A549 (cell line): ENCODE measurements at regions not wholly inside any gene's neighbourhood (a gene's known extent, or its start where the extent isn't known, plus 50 kb on each side); places are given as distances from the start of the nearest gene placed in this dataset.

ENCODE experiments used
- ATAC-seq, 2 experiments: fragments of 200-7000 bp in 1 of 2; fragments of >200 bp in 1 of 2; cut with Nextera tagmentation in 1 of 2; cut with Tn5 transposase in 1 of 2; 3 replicates each; pipeline versions ENCODE4 v1.8.0 to v1.9.1; 2018 to 2020; ENCODE audit warnings: mild to moderate bottlenecking in 1 of 2, moderate library complexity in 1 of 2
- CTCF ChIA-PET: fragments of 300-600 bp; sonication (Branson Sonifier 250); formaldehyde crosslinking; extraction: SDS; loops from one replicate; lab custom pipeline; 2021; ENCODE audit warnings: antibody characterized with exemption, inconsistent platforms; lab: Yijun Ruan, JAX
- POLR2A ChIA-PET: fragments of 350-600 bp; formaldehyde crosslinking; extraction: SDS; loops from one replicate; lab custom pipeline; 2021; ENCODE audit warnings: antibody characterized with exemption, inconsistent platforms; lab: Yijun Ruan, JAX
- DNase-seq, 2 experiments: peaks; one replicate each; pipeline versions ENCODE4 v3.0.0 to v3.0.0-alpha.2; 2011 to 2016; ENCODE audit warnings: low read depth in 1 of 2, low spot score in 1 of 2
- FAIRE-seq: peaks from 2 replicates; lab custom pipeline; 2011; peaks lifted over from hg19 to GRCh38; lab: Jason Lieb, UNC
- H3K27ac ChIP-seq, 2 experiments: fragments of >200 bp; sonication (Bioruptor Twin); formaldehyde crosslinking; 3 replicates each; pipeline ENCODE4 v1.5.1; 2016 to 2017
- H3K4me1 ChIP-seq: fragments of >200 bp; sonication (Bioruptor Twin); formaldehyde crosslinking; 3 replicates; pipeline ENCODE4 v1.6.1; 2016
- H3K4me2 ChIP-seq: fragments of >200 bp; sonication (Bioruptor Twin); formaldehyde crosslinking; 3 replicates; pipeline ENCODE4 v1.6.1; 2016
- H3K4me3 ChIP-seq: fragments of >200 bp; sonication (Bioruptor Twin); formaldehyde crosslinking; 3 replicates; pipeline ENCODE4 v1.5.1; 2016
- H3K9me3 ChIP-seq: fragments of >200 bp; sonication (Bioruptor Twin); formaldehyde crosslinking; 3 replicates; pipeline ENCODE4 v1.6.1; 2016
- BHLHE40 ChIP-seq: IDR thresholded peaks from 2 replicates; pipeline ENCODE4 v1.6.1; 2012; ENCODE audit warnings: low read depth, low read length, inconsistent platforms
- CBX8 ChIP-seq: fragments of 200-600 bp; sonication (generic); IDR thresholded peaks from 2 replicates; pipeline ENCODE4 v1.6.1; 2016
- CHD2 ChIP-seq: fragments of 150-350 bp; IDR thresholded peaks from 2 replicates; pipeline ENCODE4 v1.6.1; 2014; ENCODE audit warnings: low read length; ENCODE audit not compliant: partially characterized antibody
- EHMT2 ChIP-seq: fragments of 200-600 bp; sonication (generic); IDR thresholded peaks from 2 replicates; pipeline ENCODE4 v1.6.1; 2016; ENCODE audit warnings: antibody characterized with exemption, low read depth, mild to moderate bottlenecking, moderate library complexity
- EP300 ChIP-seq, 2 experiments: fragments of >200 bp; sonication (Bioruptor Twin); formaldehyde crosslinking; IDR thresholded peaks; 2 replicates in 1 of 2; 3 replicates in 1 of 2; pipeline ENCODE4 v1.6.1; 2016 to 2017
- ESRRA ChIP-seq: fragments of 150-350 bp; IDR thresholded peaks from 2 replicates; pipeline ENCODE4 v1.6.1; 2014; ENCODE audit warnings: mild to moderate bottlenecking, low read length, borderline replicate concordance
- FOSL2 ChIP-seq, 2 experiments: fragments of 450-650 bp in 1 of 2; fragments of >200 bp in 1 of 2; sonication (Bioruptor Twin) in 1 of 2; formaldehyde crosslinking; IDR thresholded peaks; 2 replicates each; pipeline versions ENCODE4 v1.5.0 to v1.6.1; 2016 to 2020; ENCODE audit warnings: mild to moderate bottlenecking in 1 of 2, moderate library complexity in 1 of 2
- FOXS1 ChIP-seq: fragments of 250-450 bp; sonication (Bioruptor Pico); IDR thresholded peaks from 2 replicates; pipeline ENCODE4 v1.5.0; 2020; ENCODE audit warnings: mild to moderate bottlenecking, moderate library complexity
- HDAC2 ChIP-seq: fragments of 200-600 bp; sonication (generic); IDR thresholded peaks from 2 replicates; pipeline ENCODE4 v1.6.1; 2016
- HEYL ChIP-seq: fragments of 250-450 bp; sonication (Bioruptor Pico); IDR thresholded peaks from 2 replicates; pipeline ENCODE4 v1.8.0; 2021; ENCODE audit warnings: mild to moderate bottlenecking, moderate library complexity
- HOXA7 ChIP-seq: fragments of 250-450 bp; sonication (Bioruptor Pico); IDR thresholded peaks from 2 replicates; pipeline ENCODE4 v1.5.0; 2020; ENCODE audit warnings: mild to moderate bottlenecking, moderate library complexity
- HOXB13 ChIP-seq: fragments of 250-450 bp; sonication (Bioruptor Pico); IDR thresholded peaks from 2 replicates; pipeline ENCODE4 v1.5.0; 2020; ENCODE audit warnings: low read depth, mild to moderate bottlenecking, moderate library complexity
- HOXB5 ChIP-seq: fragments of 250-450 bp; sonication (Bioruptor Pico); IDR thresholded peaks from 2 replicates; pipeline ENCODE4 v1.5.0; 2020; ENCODE audit warnings: mild to moderate bottlenecking, moderate library complexity
- JUNB ChIP-seq: fragments of >200 bp; sonication (Bioruptor Twin); formaldehyde crosslinking; IDR thresholded peaks from 2 replicates; pipeline ENCODE4 v1.6.1; 2016
- KDM5A ChIP-seq: fragments of 200-600 bp; sonication (generic); IDR thresholded peaks from 2 replicates; pipeline ENCODE4 v1.6.1; 2016; ENCODE audit warnings: antibody characterized with exemption, mild to moderate bottlenecking
- MAZ ChIP-seq: fragments of 150-350 bp; IDR thresholded peaks from 2 replicates; pipeline ENCODE4 v1.6.1; 2014; ENCODE audit warnings: antibody characterized with exemption, low read depth, low read length, borderline replicate concordance
- NFE2L2 ChIP-seq: fragments of 150-350 bp; conservative IDR thresholded peaks from 2 replicates; pipeline ENCODE4 v1.6.1; 2014; ENCODE audit warnings: low read length
- NR3C1 ChIP-seq: fragments of >200 bp; sonication (Bioruptor Twin); formaldehyde crosslinking; IDR thresholded peaks from 3 replicates; pipeline ENCODE4 v1.6.1; 2017
- PHF8 ChIP-seq: fragments of 200-600 bp; sonication (generic); IDR thresholded peaks from 2 replicates; pipeline ENCODE4 v1.6.1; 2016; ENCODE audit warnings: low read depth, mild to moderate bottlenecking, antibody characterized with exemption, moderate library complexity, borderline replicate concordance
- POLR2AphosphoS2 ChIP-seq: conservative IDR thresholded peaks from 2 replicates; pipeline ENCODE4 v1.6.1; 2012; ENCODE audit warnings: low read length, improper control_type of control experiment, inconsistent platforms
- RARB ChIP-seq: fragments of 250-450 bp; sonication (Bioruptor Pico); IDR thresholded peaks from 2 replicates; pipeline ENCODE4 v1.8.0; 2021; ENCODE audit warnings: mild to moderate bottlenecking, moderate library complexity
- SREBF2 ChIP-seq: fragments of 450-650 bp; IDR thresholded peaks from 2 replicates; pipeline ENCODE4 v1.6.1; 2014; ENCODE audit warnings: mild to moderate bottlenecking, moderate library complexity
- TP53 ChIP-seq: fragments of 250-450 bp; sonication (Bioruptor Pico); IDR thresholded peaks from 2 replicates; pipeline ENCODE4 v1.5.0; 2021; ENCODE audit warnings: mild to moderate bottlenecking, moderate library complexity
- ZC3H11A ChIP-seq: fragments of 450-650 bp; IDR thresholded peaks from 2 replicates; pipeline ENCODE4 v1.6.1; 2014; ENCODE audit warnings: antibody characterized with exemption, mild to moderate bottlenecking
- ZNF302 ChIP-seq: fragments of 250-450 bp; sonication (Bioruptor Pico); IDR thresholded peaks from 2 replicates; pipeline ENCODE4 v1.9.0; 2021; ENCODE audit warnings: inconsistent platforms, mild to moderate bottlenecking, moderate library complexity
- ZSCAN20 ChIP-seq: fragments of 250-450 bp; sonication (Bioruptor Pico); IDR thresholded peaks from 2 replicates; pipeline ENCODE4 v1.8.0; 2022; ENCODE audit warnings: mild to moderate bottlenecking, moderate library complexity
- whole genome bisulfite sequencing: methylation state at CpG from one replicate; pipeline ENCODE4 v1.1.6; 2017; ENCODE audit errors: missing lambda C conversion rate; 5-methylcytosine and 5-hydroxymethylcytosine counted together
- TF ChIP-seq, protein P1 (sequence below): fragments of >200 bp; sonication (Bioruptor Twin); formaldehyde crosslinking; IDR thresholded peaks from 2 replicates; pipeline ENCODE4 v1.6.1; 2016
- TF ChIP-seq, protein P2 (sequence below): fragments of 200-600 bp; sonication (generic); IDR thresholded peaks from 2 replicates; pipeline ENCODE4 v1.6.1; 2016; ENCODE audit warnings: antibody characterized with exemption, mild to moderate bottlenecking, moderate library complexity
- TF ChIP-seq, protein P3 (sequence below): fragments of 250-450 bp; sonication (Bioruptor Pico); IDR thresholded peaks from 2 replicates; pipeline ENCODE4 v1.5.0; 2020; ENCODE audit warnings: low read depth, mild to moderate bottlenecking, moderate library complexity

DNA sequence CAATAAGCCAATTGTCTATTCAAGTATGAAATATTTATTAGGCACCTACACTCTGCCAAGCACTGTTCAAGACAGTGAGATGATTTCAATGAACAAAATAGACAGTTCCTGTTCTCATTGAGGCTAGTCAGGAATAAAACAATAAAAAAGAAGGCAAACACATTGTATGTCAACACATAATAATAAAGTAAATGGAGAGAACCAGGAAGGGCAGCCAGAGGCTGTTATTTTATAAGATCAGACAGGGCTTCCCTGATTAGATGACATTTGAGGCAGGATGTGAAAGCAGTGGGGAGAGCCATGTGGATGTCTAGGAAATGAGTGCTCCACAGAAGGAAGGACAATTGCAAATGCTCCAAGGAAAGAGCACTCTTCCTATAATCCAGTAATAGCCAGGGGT, 2371.1 kb downstream of the MAT2B start:
- ATAC-seq (no peak), DNase-seq (no peak), FAIRE-seq (no peak)
- no peak overlapping the region for H3K4me2 ChIP-seq
- ChIA-PET CTCF (no interaction called here), POLR2A (no interaction called here)
- H3K4me1 ChIP-seq = no peaks in the 10 kb centered on the region
- TF ChIP-seq EHMT2 (no peak), FOXS1 (CRISPR knock-in tag) (no peak), POLR2AphosphoS2 (no peak), CBX8 (no peak), KDM5A (no peak), FOSL2 (IDR thresholded peaks at IDR 0.05) (no peak), FOSL2 (CRISPR knock-in tag; IDR thresholded peaks at IDR 0.05) (no peak), BHLHE40 (no peak), TP53 (CRISPR knock-in tag) (no peak), ZNF302 (CRISPR knock-in tag) (no peak), RARB (CRISPR knock-in tag) (no peak), ESRRA (no peak), ZC3H11A (no peak), HOXB5 (CRISPR knock-in tag) (no peak), HDAC2 (no peak), HOXB13 (CRISPR knock-in tag) (no peak), HEYL (CRISPR knock-in tag) (no peak), CHD2 (no peak), NFE2L2 (no peak)
- TF ChIP-seq, protein P1, sequence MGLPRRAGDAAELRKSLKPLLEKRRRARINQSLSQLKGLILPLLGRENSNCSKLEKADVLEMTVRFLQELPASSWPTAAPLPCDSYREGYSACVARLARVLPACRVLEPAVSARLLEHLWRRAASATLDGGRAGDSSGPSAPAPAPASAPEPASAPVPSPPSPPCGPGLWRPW = no peak
- TF ChIP-seq, protein P2, sequence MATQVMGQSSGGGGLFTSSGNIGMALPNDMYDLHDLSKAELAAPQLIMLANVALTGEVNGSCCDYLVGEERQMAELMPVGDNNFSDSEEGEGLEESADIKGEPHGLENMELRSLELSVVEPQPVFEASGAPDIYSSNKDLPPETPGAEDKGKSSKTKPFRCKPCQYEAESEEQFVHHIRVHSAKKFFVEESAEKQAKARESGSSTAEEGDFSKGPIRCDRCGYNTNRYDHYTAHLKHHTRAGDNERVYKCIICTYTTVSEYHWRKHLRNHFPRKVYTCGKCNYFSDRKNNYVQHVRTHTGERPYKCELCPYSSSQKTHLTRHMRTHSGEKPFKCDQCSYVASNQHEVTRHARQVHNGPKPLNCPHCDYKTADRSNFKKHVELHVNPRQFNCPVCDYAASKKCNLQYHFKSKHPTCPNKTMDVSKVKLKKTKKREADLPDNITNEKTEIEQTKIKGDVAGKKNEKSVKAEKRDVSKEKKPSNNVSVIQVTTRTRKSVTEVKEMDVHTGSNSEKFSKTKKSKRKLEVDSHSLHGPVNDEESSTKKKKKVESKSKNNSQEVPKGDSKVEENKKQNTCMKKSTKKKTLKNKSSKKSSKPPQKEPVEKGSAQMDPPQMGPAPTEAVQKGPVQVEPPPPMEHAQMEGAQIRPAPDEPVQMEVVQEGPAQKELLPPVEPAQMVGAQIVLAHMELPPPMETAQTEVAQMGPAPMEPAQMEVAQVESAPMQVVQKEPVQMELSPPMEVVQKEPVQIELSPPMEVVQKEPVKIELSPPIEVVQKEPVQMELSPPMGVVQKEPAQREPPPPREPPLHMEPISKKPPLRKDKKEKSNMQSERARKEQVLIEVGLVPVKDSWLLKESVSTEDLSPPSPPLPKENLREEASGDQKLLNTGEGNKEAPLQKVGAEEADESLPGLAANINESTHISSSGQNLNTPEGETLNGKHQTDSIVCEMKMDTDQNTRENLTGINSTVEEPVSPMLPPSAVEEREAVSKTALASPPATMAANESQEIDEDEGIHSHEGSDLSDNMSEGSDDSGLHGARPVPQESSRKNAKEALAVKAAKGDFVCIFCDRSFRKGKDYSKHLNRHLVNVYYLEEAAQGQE = no peak
- H3K4me3 ChIP-seq = no peak overlapping the region
- H3K27ac ChIP-seq = no peak overlapping the region
- no peaks in the 10 kb centered on the region for H3K9me3 ChIP-seq

DNA sequence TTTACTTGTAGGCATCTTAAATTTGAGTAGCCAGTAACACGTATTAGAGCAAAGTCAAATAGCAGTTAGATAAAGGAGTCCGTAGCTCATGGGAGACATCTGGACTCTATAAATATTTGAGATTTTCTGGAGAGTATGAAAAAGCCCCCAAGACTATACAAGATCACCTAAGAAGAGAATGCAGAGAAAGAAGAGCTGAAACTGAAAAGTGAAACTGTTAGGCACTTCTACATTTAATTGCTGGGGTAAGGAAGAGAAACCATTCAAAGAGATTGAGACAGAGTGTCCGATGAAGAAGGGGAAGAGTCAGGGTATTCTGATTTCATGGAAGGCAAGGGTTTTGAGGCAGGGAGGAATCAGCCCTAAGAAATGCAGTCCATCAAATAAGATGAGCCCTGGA, 2372.1 kb downstream of the MAT2B start:
- no peak overlapping the region for H3K27ac ChIP-seq
- DNase-seq = no peak
- POLR2A ChIA-PET = no interaction called here
- H3K4me2 ChIP-seq = no peak overlapping the region
- H3K4me3 ChIP-seq = no peak overlapping the region
- no peak for FAIRE-seq
- no peaks in the 10 kb centered on the region for H3K4me1 ChIP-seq
- CTCF ChIA-PET = no interaction called here
- ATAC-seq = no peak
- H3K9me3 ChIP-seq = no peaks in the 10 kb centered on the region
- WGBS = 10% methylated on average over 3 of the region's 3 CpGs
- TF ChIP-seq SREBF2 = no peak
- TF ChIP-seq, protein P3, sequence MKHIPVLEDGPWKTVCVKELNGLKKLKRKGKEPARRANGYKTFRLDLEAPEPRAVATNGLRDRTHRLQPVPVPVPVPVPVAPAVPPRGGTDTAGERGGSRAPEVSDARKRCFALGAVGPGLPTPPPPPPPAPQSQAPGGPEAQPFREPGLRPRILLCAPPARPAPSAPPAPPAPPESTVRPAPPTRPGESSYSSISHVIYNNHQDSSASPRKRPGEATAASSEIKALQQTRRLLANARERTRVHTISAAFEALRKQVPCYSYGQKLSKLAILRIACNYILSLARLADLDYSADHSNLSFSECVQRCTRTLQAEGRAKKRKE = no peak
- TF ChIP-seq ZSCAN20 (CRISPR knock-in tag) = no peak
- no peak for TF ChIP-seq HOXA7 (CRISPR knock-in tag)
- no peak for TF ChIP-seq EP300 (IDR thresholded peaks at IDR 0.05)
- no peak for TF ChIP-seq HDAC2
- TF ChIP-seq CBX8 = no peak
- TF ChIP-seq KDM5A = no peak
- no peak for TF ChIP-seq ESRRA
- no peak for TF ChIP-seq JUNB
- TF ChIP-seq NR3C1 = no peak
- TF ChIP-seq PHF8 = no peak
- no peak for TF ChIP-seq HEYL (CRISPR knock-in tag)
- TF ChIP-seq FOSL2 (IDR thresholded peaks at IDR 0.05) = no peak
- TF ChIP-seq FOSL2 (CRISPR knock-in tag; IDR thresholded peaks at IDR 0.05) = no peak
- no peak for TF ChIP-seq MAZ
